HG03442 (cell line): ENCODE measurements at regions not wholly inside any gene's neighbourhood (a gene's known extent, or its start where the extent isn't known, plus 50 kb on each side); places are given as distances from the start of the nearest gene placed in this dataset.

Experiments used
- ATAC-seq: cut with Tn5 transposase; IDR thresholded peaks from one replicate; pipeline ENCODE4 v1.9.1; 2021; ENCODE audit warnings: mild to moderate bottlenecking, moderate library complexity; ENCODE audit not compliant: unreplicated experiment

GRCh38 chr16:27005386-27005785, 61.3 kb upstream of the C16orf82 start:
- ATAC-seq: no peak
